Right lobe of liver (tissue), 6 donors: ENCODE measurements at regions not wholly inside any gene's neighbourhood (a gene's known extent, or its start where the extent isn't known, plus 50 kb on each side); places are given as distances from the start of the nearest gene placed in this dataset.
A peak's percentile ranks its signal among the peaks of the same experiment; 100 is the strongest.

Experiments
- ATAC-seq, 4 donors: fragments of 200-7000 bp; cut with Tn5 transposase; one replicate each; pipeline ENCODE4 v1.9.1; 2020; ENCODE audit warnings: mild to moderate bottlenecking in 4 of 4, moderate library complexity in 4 of 4
- DNase-seq, 3 donors: peaks; one replicate each; pipeline ENCODE4 v3.0.0-alpha.2; 2020
- H3K27ac ChIP-seq, 3 donors: fragments of 200-600 bp; one replicate each; pipeline ENCODE4 v1.8.0; 2022
- H3K27me3 ChIP-seq, 2 donors: fragments of 200-600 bp; one replicate each; pipeline ENCODE4 v1.8.0; 2022
- H3K36me3 ChIP-seq, 4 donors: fragments of 200-600 bp; sonication (generic) in 1 of 4; one replicate each; pipeline versions ENCODE4 v1.5.1 to v1.8.0; 2017 to 2022; ENCODE audit warnings: control low read depth in 1 of 4
- H3K4me1 ChIP-seq, 4 donors: fragments of 200-600 bp; sonication (generic) in 1 of 4; one replicate each; pipeline versions ENCODE4 v1.5.1 to v1.8.0; 2017 to 2022; ENCODE audit warnings: control low read depth in 1 of 4
- H3K4me3 ChIP-seq, 3 donors: fragments of 200-600 bp; one replicate each; pipeline ENCODE4 v1.8.0; 2022
- H3K9me3 ChIP-seq, 4 donors: fragments of 200-600 bp; sonication (generic) in 1 of 4; one replicate each; pipeline versions ENCODE4 v1.5.1 to v1.8.0; 2017 to 2022; ENCODE audit warnings: control low read depth in 1 of 4
- POLR2A ChIP-seq: fragments of 450-650 bp; IDR thresholded peaks from one replicate; pipeline ENCODE4 v1.6.1; 2017; ENCODE audit warnings: antibody characterized with exemption, mild to moderate bottlenecking
- WGBS: methylation state at CpG from one replicate; pipeline ENCODE4 v1.1.6; 2018; ENCODE audit warnings: low coverage, low lambda C conversion rate; ENCODE audit not compliant: insufficient coverage; ENCODE audit errors: missing lambda C conversion rate; 5-methylcytosine and 5-hydroxymethylcytosine counted together
- intact Hi-C, 2 donors: fragments of 100-400 bp; cut with DNase I; formaldehyde crosslinking; loops; one replicate each; pipeline versions ENCODE4 v1.11.2 to v1.14.1; 2022
- TF ChIP-seq, protein P1 (sequence below), 4 donors: fragments of 200-600 bp in 3 of 4; fragments of 450-650 bp in 1 of 4; IDR thresholded peaks; one replicate each; pipeline versions ENCODE4 v1.5.1 to v1.8.0; 2016 to 2022; ENCODE audit warnings: antibody characterized with exemption in 4 of 4, mild to moderate bottlenecking in 2 of 4
- donor health status: DM: no; HTN: yes; CAD: no.
- donor health status: DM: no; HTN: no; CAD: no.
- donor health status: DM: no; HTN: no; CAD: no.
- donor health status: DM: no; HTN: yes; CAD: no.
- donor health status: DM: no; HTN: yes; CAD: no.

DNA sequence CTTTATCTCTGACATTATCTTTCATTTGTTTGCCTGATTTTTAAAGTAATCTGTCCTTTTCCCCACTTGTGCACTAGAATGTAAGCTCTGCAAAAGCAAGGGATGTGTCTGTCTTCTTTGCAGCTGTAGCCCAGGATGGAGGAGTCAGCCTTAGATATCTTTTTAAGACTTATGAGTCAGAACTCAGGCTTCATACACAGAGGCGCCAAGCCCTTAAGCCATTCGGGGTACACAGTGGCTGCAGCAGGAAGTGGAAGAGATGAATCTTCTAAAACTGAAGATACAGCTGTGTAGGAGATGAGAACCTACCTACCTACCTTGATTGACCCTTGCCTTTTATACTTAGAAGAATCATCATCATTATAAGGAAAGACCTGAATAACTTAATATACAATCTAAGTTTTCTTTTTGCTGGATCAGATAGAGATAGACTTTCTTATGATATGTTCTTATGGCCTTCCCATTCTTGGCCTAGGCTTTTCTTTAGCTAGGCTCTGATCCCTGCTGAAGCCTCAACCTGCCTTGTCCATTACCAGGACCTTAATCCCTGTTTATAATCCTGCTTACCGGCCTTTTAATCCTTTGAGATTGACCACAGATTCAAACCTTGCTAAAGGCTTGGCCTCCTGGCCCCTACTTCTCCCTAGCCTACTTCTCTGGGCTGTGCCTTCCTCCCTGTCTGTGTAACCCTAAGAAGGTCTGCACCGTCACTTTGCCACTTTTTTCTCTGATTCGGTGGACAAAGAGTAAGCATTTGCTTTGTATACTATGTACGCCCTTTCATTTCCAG is 304.5 kb downstream of the PRL start:
- WGBS: 81% methylated on average over 6 of the region's 6 CpGs
- TF ChIP-seq POLR2A: no peak
- TF ChIP-seq, protein P1, sequence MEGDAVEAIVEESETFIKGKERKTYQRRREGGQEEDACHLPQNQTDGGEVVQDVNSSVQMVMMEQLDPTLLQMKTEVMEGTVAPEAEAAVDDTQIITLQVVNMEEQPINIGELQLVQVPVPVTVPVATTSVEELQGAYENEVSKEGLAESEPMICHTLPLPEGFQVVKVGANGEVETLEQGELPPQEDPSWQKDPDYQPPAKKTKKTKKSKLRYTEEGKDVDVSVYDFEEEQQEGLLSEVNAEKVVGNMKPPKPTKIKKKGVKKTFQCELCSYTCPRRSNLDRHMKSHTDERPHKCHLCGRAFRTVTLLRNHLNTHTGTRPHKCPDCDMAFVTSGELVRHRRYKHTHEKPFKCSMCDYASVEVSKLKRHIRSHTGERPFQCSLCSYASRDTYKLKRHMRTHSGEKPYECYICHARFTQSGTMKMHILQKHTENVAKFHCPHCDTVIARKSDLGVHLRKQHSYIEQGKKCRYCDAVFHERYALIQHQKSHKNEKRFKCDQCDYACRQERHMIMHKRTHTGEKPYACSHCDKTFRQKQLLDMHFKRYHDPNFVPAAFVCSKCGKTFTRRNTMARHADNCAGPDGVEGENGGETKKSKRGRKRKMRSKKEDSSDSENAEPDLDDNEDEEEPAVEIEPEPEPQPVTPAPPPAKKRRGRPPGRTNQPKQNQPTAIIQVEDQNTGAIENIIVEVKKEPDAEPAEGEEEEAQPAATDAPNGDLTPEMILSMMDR (IDR thresholded peaks at IDR 0.05): no peak
- H3K27me3 ChIP-seq: no peaks in the 10 kb centered on the region
- H3K9me3 ChIP-seq: no peaks in the 10 kb centered on the region
- no peak overlapping the region for H3K4me3 ChIP-seq
- intact Hi-C loops: no loop called here
- DNase-seq: no peak
- no peaks in the 10 kb centered on the region for H3K4me1 ChIP-seq
- peak in 1 of 4 donors; percentile 34 for ATAC-seq
- H3K36me3 ChIP-seq: no peaks in the 10 kb centered on the region
- no peak overlapping the region for H3K27ac ChIP-seq

DNA sequence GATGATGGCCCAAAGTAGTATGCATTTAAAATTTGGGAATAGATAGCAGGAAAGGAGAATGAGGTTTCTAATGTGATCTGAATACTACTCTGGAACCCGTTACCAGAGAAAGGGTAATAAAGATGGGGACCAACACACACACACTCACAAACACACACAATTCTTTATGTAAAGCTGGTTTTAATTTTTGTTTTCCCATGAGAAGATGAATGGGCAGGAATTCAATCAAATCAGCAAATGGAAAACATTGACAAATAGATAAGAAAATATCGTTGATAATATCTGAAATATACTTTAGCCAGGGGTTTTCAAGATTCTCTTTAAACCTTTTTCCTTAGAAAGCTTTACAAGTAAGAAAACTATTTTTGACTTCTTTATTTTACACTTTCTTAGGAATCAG is 303.0 kb downstream of the PRL start:
- TF ChIP-seq, protein P1 (IDR thresholded peaks at IDR 0.05): no peak
- no peak for TF ChIP-seq POLR2A
- Histone ChIP-seq H3K27ac (no peak overlapping the region), H3K4me1 (no peaks in the 10 kb centered on the region), H3K36me3 (no peaks in the 10 kb centered on the region), H3K4me3 (no peak overlapping the region), H3K27me3 (no peaks in the 10 kb centered on the region), H3K9me3 (no peaks in the 10 kb centered on the region)
- 47% methylated on average over 2 of the region's 2 CpGs for WGBS
- intact Hi-C loops: no loop called here
- DNase-seq (no peak), ATAC-seq (no peak)

DNA sequence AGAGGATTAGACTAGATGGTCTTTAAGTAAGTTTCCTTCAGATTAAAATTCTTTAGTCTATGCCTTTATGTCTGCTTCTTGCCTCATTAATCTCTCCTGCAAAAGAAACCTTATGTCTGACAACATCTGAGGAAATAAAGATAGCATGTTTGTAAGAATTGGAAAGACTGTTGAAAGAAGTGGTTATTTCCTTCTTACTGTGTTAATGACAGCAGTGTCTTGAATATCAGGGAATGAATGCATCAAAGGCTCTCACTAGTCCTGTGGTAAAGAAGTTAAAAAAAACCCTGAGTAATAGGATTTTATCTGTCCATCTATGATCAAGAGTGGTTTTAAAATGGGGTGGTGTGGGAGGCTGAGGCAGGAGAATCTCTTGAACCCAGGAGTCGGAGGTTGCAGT is 302.0 kb downstream of the PRL start:
- H3K9me3 ChIP-seq: no peaks in the 10 kb centered on the region
- no peak overlapping the region for H3K4me3 ChIP-seq
- no peak for ATAC-seq
- TF ChIP-seq, protein P1 (IDR thresholded peaks at IDR 0.05): no peak
- no peak for TF ChIP-seq POLR2A
- 90% methylated on average over 1 of the region's 1 CpG for WGBS
- intact Hi-C loops: no loop called here
- no peak overlapping the region for H3K27ac ChIP-seq
- no peaks in the 10 kb centered on the region for H3K36me3 ChIP-seq
- no peaks in the 10 kb centered on the region for H3K27me3 ChIP-seq
- DNase-seq: no peak
- H3K4me1 ChIP-seq: no peaks in the 10 kb centered on the region

DNA sequence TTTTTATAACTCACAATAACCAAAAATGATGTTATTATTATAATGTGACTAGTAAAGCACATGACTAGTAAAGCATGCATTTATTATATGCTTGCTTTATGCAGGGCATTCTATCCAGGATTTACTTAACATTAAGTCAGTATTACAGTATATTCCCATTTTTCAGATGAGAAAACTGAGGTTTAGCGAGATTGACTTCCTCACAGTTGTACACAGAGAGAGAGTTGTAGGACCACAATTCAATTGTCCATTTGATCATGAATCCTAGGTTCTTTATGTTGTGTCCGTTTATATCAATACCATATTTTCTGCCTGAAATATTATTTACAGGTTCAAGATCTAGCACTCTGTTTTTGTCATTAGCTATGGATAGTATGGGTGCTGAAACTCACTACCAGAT is 301.5 kb downstream of the PRL start:
- Histone ChIP-seq H3K4me1 (no peaks in the 10 kb centered on the region), H3K36me3 (no peaks in the 10 kb centered on the region), H3K27ac (no peak overlapping the region), H3K9me3 (no peaks in the 10 kb centered on the region), H3K4me3 (no peak overlapping the region), H3K27me3 (no peaks in the 10 kb centered on the region)
- ATAC-seq (no peak), DNase-seq (no peak)
- TF ChIP-seq, protein P1 (IDR thresholded peaks at IDR 0.05): no peak
- TF ChIP-seq POLR2A: no peak
- intact Hi-C loops: no loop called here
- WGBS: 81% methylated on average over 2 of the region's 2 CpGs
